Breast epithelium (tissue), 3 donors: ENCODE measurements at regions not wholly inside any gene's neighbourhood (a gene's known extent, or its start where the extent isn't known, plus 50 kb on each side); places are given as distances from the start of the nearest gene placed in this dataset.

Experiments
- POLR2A ChIP-seq: fragments of 450-650 bp; IDR thresholded peaks from one replicate; pipeline ENCODE4 v1.6.1; 2016; ENCODE audit warnings: antibody characterized with exemption, mild to moderate bottlenecking, moderate library complexity
- POLR2AphosphoS5 ChIP-seq, 3 donors: sonication (generic); formaldehyde crosslinking; IDR thresholded peaks; one replicate each; pipeline ENCODE4 v1.6.1; 2017; ENCODE audit warnings: antibody characterized with exemption in 3 of 3
- TF ChIP-seq, protein P1 (sequence below), 3 donors: fragments of 450-650 bp; IDR thresholded peaks; one replicate each; pipeline ENCODE4 v1.5.1; 2016 to 2017; ENCODE audit warnings: antibody characterized with exemption in 3 of 3, mild to moderate bottlenecking in 3 of 3, moderate library complexity in 3 of 3

DNA sequence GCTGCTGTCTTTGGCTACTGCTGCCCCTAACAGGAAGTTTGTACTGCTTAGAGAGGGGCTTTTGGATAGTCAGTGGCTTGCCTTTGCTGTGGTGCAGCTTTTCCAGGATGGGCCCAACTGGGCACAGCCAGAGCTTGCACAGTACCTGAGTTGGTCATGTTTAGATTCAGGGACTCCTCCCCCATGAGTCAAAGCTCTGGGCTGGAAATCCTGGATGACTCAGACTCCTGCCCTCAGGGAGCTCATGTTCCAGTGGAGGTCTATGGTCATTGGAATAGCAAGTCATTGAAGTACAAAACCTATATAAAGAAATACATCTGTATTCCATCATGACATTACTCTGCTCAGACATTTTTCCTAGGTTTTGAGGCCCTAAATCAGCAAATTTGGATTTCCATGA is 66.7 kb upstream of the PJA1 start:
- TF ChIP-seq, protein P1, sequence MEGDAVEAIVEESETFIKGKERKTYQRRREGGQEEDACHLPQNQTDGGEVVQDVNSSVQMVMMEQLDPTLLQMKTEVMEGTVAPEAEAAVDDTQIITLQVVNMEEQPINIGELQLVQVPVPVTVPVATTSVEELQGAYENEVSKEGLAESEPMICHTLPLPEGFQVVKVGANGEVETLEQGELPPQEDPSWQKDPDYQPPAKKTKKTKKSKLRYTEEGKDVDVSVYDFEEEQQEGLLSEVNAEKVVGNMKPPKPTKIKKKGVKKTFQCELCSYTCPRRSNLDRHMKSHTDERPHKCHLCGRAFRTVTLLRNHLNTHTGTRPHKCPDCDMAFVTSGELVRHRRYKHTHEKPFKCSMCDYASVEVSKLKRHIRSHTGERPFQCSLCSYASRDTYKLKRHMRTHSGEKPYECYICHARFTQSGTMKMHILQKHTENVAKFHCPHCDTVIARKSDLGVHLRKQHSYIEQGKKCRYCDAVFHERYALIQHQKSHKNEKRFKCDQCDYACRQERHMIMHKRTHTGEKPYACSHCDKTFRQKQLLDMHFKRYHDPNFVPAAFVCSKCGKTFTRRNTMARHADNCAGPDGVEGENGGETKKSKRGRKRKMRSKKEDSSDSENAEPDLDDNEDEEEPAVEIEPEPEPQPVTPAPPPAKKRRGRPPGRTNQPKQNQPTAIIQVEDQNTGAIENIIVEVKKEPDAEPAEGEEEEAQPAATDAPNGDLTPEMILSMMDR (IDR thresholded peaks at IDR 0.05): no peak
- TF ChIP-seq POLR2AphosphoS5 (IDR thresholded peaks at IDR 0.05): no peak
- no peak for TF ChIP-seq POLR2A
